PFSK-1 (cell line): ENCODE measurements at regions not wholly inside any gene's neighbourhood (a gene's known extent, or its start where the extent isn't known, plus 50 kb on each side); places are given as distances from the start of the nearest gene placed in this dataset.

Experiments used
- POLR2AphosphoS5 ChIP-seq: IDR thresholded peaks from 2 replicates; pipeline ENCODE4 v1.6.1; 2012; ENCODE audit warnings: low read depth, mild to moderate bottlenecking, control low read depth, low read length, moderate library complexity
- SIN3A ChIP-seq: IDR thresholded peaks from 2 replicates; pipeline ENCODE4 v1.6.1; 2012; ENCODE audit warnings: mild to moderate bottlenecking, low read length, moderate library complexity, borderline replicate concordance; ENCODE audit not compliant: insufficient read depth
- TAF1 ChIP-seq: IDR thresholded peaks from 2 replicates; pipeline ENCODE4 v1.6.1; 2012; ENCODE audit warnings: low read length, control low read depth, borderline replicate concordance; ENCODE audit not compliant: insufficient read depth

DNA sequence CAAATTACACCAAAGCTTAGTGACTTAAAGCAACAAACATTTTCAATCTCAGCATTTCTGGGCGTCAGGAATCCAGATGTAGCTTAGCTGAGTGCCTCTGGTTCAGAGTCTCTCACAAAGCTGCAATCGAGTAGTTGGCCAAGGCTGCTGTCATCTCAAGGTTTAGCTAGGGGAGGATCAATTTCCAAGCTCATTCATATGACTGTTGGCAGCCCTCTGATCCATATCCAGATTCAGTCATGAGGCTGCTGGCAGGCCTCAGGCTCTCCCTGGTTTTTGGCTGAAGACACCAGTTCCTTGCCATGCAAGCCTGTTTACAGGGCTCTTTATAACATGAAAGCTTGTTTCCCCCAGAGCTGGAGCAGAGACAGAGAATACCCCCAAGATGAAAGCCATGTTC is 419.5 kb upstream of the TLE4 start:
- TF ChIP-seq TAF1 (no peak), POLR2AphosphoS5 (no peak), SIN3A (no peak)
